GM12878 (cell line): ENCODE measurements at regions not wholly inside any gene's neighbourhood (a gene's known extent, or its start where the extent isn't known, plus 50 kb on each side); places are given as distances from the start of the nearest gene placed in this dataset.

Experiments used
- CHD2 ChIP-seq: IDR thresholded peaks from 2 replicates; pipeline ENCODE4 v1.6.1; 2011; ENCODE audit warnings: low read depth, low read length, improper control_type of control experiment, borderline replicate concordance
- EP300 ChIP-seq, 2 experiments: fragments of 150-350 bp in 1 of 2; IDR thresholded peaks; 2 replicates each; pipeline ENCODE4 v1.6.1; 2011 to 2012; ENCODE audit warnings: low read depth in 2 of 2, low read length in 2 of 2, borderline replicate concordance in 1 of 2, improper control_type of control experiment in 1 of 2, inconsistent platforms in 1 of 2; ENCODE audit not compliant: control insufficient read depth in 1 of 2
- ESRRA ChIP-seq: IDR thresholded peaks from 2 replicates; pipeline ENCODE4 v1.6.1; 2012; ENCODE audit warnings: mild to moderate bottlenecking, low read length, improper control_type of control experiment
- POLR2A ChIP-seq: IDR thresholded peaks from 2 replicates; pipeline ENCODE4 v1.6.1; 2011; ENCODE audit warnings: low read depth, mild to moderate bottlenecking, low read length
- RBBP5 ChIP-seq: fragments of 200-600 bp; sonication (generic); conservative IDR thresholded peaks from 2 replicates; pipeline ENCODE4 v1.6.1; 2016
- RCOR1 ChIP-seq: conservative IDR thresholded peaks from 2 replicates; pipeline ENCODE4 v1.6.1; 2012; ENCODE audit warnings: low read depth, low read length, improper control_type of control experiment
- SPI1 ChIP-seq: IDR thresholded peaks from 2 replicates; pipeline ENCODE4 v1.6.1; 2011; ENCODE audit warnings: low read depth, mild to moderate bottlenecking, low read length, moderate library complexity, borderline replicate concordance; ENCODE audit not compliant: insufficient read depth
- TF ChIP-seq, protein P1 (sequence below), 3 experiments: IDR thresholded peaks in 2 of 3; conservative IDR thresholded peaks in 1 of 3; 2 replicates each; pipeline ENCODE4 v1.5.1; 2011; ENCODE audit warnings: low read depth in 3 of 3, low read length in 3 of 3, mild to moderate bottlenecking in 3 of 3, control low read depth in 2 of 3, moderate library complexity in 2 of 3, inconsistent platforms in 1 of 3, mixed read lengths in 1 of 3; ENCODE audit not compliant: control insufficient read depth in 2 of 3, insufficient read depth in 1 of 3; ENCODE audit errors: extremely low read depth in 1 of 3

DNA sequence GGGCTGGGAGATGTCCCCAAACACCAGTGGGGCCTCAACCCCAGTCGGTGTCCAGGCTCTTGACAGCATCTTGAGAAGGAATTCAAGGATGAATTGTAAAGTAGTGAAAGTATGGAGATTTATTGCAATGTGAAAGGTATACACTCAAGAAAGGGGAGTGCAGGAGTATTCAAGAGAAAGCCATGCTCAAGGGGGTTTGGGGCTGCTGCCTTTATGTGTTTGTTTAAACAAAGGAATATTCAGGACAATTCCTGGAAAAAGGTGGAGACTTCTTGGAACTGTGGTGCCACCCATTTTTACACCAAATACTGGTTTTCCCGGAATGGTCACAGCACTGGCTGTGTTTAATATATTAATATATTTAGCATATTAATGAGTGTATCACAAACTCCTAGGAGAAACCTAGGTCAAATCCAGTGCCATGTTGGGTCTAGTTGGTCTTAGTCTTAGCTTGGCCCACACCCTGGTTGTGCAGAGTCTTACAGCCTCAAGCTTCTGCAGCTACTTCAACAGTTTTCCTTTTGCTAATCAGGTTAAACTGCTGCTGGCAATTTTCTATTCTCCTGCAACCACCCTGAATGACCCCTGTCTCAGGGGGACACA, 138.5 kb upstream of the TMTC4 start:
- TF ChIP-seq POLR2A (no peak), ESRRA (no peak), CHD2 (no peak), RCOR1 (no peak), SPI1 (no peak), EP300 (IDR thresholded peaks at IDR 0.05; ENCODE audit: borderline replicate concordance in 1 of 2, control insufficient read depth in 1 of 2, low read depth in 2 of 2, low read length in 2 of 2) (no peak), RBBP5 (no peak)
- TF ChIP-seq, protein P1, sequence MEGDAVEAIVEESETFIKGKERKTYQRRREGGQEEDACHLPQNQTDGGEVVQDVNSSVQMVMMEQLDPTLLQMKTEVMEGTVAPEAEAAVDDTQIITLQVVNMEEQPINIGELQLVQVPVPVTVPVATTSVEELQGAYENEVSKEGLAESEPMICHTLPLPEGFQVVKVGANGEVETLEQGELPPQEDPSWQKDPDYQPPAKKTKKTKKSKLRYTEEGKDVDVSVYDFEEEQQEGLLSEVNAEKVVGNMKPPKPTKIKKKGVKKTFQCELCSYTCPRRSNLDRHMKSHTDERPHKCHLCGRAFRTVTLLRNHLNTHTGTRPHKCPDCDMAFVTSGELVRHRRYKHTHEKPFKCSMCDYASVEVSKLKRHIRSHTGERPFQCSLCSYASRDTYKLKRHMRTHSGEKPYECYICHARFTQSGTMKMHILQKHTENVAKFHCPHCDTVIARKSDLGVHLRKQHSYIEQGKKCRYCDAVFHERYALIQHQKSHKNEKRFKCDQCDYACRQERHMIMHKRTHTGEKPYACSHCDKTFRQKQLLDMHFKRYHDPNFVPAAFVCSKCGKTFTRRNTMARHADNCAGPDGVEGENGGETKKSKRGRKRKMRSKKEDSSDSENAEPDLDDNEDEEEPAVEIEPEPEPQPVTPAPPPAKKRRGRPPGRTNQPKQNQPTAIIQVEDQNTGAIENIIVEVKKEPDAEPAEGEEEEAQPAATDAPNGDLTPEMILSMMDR (IDR thresholded peaks at IDR 0.05 in 2 of 3, conservative IDR thresholded peaks at IDR 0.05 in 1 of 3; ENCODE audit: control insufficient read depth in 2 of 3, extremely low read depth in 1 of 3, insufficient read depth in 1 of 3, low read depth in 3 of 3, low read length in 3 of 3): no peak
